Inferior parietal cortex (tissue), 1 donor: ENCODE measurements at regions not wholly inside any gene's neighbourhood (a gene's known extent, or its start where the extent isn't known, plus 50 kb on each side); places are given as distances from the start of the nearest gene placed in this dataset.

Source experiments
- DNase-seq: peaks from one replicate; pipeline ENCODE4 v3.0.0-alpha.2; 2016; ENCODE audit errors: extremely low spot score

GRCh38 chr5:2038321-2039179 is 155.8 kb upstream of the IRX4 start:
- peak; percentile 34 for DNase-seq

DNA sequence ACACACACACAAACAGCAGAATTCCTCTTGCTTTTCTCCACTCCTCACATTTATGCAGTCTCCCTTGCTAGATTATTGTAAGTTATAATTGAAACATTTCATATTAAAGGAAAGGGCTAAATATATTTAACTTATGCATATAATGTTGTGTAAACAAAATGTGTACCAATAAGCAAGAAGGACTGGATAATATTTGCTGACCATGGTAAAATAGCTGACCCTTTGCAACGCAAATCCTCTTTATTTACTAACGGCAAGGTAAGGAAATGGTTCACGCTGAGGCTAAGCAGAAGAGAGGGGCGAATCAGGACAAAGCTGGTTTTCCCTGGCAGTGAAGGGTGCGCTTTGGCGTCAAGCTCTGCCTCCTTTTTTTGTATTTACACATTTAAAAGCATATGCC is 154.2 kb upstream of the IRX4 start:
- no peak for DNase-seq

- no peak for DNase-seq
These were observed 149.7 kb upstream of the IRX4 start for GRCh38 chr5:2032432-2032831.

GRCh38 chr5:2031581-2031980 is 148.9 kb upstream of the IRX4 start:
- no peak for DNase-seq

GRCh38 chr5:2030131-2030530 is 147.4 kb upstream of the IRX4 start:
- no peak for DNase-seq

- no peak for DNase-seq
These were observed 146.5 kb upstream of the IRX4 start for GRCh38 chr5:2029206-2029605.

DNA sequence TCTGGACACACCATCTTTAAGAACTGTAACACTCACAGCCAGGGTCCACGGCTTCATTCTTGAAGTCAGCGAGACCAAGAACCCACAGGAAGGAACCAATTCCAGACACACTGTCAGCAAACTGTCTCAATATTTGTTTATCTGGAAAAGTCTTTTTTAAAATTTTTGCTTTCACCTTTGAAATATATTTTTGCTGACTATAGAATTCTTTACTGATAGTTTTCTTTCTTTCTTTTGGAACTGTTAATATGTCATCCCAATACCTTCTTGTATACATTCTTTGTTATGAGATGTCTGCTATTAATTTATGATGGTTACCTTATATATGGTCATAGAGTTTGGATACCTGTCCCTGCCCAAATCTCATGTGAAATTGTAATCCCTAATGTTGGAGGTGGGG is 145.1 kb upstream of the IRX4 start:
- no peak for DNase-seq

DNA sequence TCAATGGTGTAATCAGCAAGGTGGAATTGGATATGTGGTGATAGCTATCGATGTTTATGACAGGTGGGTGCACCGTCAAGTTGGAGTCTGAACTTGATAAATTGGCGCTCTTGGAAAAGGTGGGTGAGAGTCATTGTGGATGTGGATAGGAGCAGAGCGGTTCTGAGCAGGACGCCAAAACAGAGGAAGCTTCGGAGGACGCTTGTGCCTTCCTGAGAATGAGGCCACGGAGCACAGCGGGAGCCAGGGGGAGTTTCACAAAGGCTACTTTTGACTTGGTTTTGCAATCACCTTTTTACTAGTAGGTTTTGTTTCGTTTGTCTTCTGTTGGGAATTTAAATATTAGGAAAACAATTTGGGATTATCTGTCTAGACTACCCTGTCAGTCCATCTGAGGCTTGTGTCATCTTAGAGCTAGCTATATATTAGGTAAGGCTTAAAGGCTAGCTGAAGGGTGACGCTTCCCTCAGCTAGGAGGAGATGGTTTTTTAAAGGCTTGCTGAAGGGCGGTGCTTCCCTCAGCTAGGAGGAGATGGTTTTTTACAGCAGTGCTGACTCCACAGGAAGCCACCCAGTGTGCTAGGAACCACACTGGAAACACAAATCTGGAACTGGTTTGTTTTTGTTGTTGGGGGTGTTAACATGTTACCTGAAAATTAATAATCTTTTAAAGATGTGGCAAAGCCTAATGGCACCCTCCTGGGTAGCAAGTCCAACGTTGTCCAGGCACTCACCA is 142.4 kb upstream of the IRX4 start:
- DNase-seq, result no peak

DNA sequence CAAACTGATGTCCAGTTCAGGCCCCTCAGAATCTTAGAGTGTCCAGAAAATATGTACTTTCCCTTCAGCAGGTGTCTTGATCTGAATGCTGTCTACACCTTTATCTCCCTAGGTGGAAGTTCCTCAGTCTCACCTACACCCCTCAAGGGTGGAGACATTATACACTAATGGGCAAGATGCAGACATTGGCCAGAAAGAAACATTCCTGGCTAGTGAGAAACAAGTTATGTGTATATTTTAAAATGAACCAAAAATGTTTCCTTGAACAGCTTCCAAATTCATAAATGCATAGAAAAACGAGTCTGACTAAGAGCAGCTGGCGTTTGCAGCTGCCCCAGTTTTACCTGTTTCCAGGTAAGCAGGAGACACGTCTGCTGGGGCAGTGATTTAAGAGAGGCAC is 140.5 kb upstream of the IRX4 start:
- no peak for DNase-seq

DNA sequence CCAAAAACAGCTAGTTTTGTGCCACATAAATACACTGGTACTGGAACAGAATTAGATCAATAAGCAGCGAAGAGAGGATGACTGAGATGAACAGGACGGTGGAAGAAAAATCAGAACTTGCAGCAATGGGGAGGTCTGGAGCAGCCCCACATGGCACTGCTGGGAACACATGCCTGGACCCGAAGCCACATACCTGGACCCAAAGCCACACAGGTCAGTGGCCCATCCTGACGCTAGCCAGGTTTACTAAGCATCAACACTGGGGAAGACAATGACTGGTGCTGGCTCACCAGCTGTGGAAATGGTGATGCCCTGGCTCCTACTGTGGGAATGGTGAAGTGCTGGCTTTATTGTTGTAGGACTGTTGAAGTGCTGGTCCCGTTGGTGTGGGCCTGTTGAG is 139.7 kb upstream of the IRX4 start:
- DNase-seq, result no peak

DNA sequence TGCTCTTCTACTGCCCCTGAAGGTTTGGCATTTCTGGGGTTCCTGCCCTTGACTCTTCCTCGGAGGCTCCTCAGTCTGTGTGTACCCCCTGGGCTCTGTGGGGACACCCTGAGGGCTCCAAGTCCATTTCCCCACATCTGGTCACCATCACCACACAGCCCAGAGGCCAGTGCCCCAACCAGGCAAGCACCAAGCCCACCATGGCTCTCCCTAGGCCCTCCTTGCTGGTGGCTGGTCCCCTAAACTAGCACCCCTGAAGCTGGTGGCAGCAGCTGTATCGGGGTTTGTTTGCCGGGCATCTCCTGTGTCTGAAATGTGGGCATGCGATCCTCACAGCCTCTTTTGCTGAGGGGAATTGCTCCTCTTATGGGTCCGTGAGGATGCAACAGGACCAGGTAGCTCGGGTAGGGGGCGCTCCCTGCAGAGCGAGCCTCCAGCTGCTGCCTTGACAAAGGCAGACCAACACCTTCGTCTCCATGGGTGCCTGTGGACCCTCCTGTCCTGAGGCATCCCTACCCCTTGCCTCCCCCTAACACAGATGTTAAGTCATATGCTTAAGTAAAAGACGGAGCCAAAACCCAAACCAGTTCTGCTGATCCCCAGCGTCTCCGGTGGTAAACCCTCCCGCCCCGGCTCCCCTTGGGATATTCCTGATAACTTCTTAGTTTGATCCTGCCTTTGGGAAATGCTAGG is 138.9 kb upstream of the IRX4 start:
- DNase-seq, result no peak

DNA sequence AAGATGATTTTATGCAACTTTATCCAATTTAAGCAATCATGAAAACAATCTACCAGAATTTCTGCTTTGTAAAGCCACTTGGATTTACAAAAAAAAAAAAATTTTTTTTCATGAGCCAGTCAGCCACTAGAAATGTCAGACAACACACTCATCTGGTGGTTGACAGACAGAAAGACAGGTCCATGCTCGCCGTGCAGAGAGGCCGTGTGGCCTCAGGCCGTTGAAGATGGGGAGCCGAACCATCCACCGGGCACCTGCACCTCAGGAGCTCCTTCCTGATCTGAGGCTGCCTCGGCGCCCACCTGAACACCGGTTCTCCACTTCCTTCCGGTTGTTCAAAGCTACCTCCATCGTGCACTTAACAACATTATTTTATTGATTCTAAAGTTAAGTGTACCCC is 138.0 kb upstream of the IRX4 start:
- DNase-seq, result no peak

GRCh38 chr5:2019716-2020115 is 137.0 kb upstream of the IRX4 start:
- DNase-seq, result no peak

- no peak for DNase-seq
These were observed 135.6 kb upstream of the IRX4 start for GRCh38 chr5:2018390-2018724.

DNA sequence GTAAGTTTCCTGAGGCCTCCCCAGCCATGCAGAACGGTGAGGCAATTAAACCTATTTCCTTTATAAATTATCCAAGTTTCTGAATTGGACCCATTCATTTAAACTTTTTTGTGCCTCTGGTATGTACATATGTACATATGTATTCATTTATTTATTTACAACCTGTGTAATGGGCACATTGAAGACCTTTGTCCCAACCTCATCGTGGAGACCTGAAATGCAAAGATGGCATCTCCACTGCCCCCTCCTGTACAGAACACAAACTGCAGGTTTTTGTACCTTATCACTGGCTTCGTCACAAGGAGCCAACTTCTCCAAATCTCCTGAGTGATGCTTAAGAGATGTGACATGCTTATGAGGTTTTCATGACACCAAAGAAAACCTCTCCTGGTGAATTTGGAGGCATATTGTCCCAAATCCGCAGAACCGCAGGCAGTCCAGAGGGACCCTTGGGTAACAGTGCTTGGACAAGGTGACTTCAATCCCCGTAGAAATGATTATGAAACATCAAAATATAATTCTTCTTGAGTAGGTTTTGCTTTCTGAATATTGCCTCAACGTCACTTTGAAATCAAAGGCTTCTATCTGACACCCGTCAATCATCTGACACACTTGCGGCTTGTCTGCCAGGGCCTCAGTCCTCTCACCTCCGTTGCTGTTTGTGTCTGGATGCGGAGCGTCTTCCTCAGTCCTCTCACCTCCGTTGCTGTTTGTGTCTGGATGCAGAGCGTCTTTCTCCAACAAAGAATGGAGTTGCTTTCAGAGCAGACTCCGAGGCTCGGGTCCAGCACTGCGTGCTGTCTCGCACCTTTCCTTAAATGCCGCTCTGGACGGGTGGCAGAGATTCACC is 135.0 kb upstream of the IRX4 start:
- DNase-seq, result no peak

- DNase-seq, result no peak
These were observed 133.2 kb upstream of the IRX4 start for GRCh38 chr5:2015961-2016360.

DNA sequence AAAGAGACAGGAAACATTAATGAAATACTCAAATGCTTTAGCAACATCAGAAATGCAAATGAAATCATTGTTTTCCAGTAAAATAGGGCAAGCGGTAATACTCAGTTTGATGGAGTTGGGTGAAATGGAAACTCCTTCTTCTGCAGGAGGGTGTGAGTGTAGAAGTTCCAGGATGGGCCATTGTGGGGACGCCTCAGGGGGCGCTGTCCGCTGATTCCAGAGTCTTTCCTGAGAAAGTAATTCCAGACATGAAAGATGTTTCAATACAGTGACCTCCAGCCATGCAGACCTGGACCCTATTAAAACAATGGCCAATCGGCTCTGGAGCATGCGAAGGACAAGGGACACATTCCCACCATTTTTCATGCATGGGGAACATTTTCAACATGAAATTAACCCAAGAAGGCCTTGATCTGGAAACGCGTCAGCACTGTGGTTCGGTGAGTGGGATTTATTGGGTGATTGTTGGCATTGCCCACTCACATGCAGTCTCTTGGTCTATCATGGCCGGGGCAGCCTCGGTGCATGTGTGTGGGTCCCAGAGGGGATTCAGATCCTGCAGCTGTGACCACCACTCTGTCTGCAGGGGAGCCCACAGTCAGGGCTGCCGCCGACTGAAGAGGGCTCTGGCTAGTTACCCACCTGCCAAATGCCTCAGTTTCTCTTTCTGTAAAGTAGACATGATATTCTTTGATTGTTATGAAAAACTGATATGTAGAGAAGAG is 132.6 kb upstream of the IRX4 start:
- DNase-seq, result no peak

DNA sequence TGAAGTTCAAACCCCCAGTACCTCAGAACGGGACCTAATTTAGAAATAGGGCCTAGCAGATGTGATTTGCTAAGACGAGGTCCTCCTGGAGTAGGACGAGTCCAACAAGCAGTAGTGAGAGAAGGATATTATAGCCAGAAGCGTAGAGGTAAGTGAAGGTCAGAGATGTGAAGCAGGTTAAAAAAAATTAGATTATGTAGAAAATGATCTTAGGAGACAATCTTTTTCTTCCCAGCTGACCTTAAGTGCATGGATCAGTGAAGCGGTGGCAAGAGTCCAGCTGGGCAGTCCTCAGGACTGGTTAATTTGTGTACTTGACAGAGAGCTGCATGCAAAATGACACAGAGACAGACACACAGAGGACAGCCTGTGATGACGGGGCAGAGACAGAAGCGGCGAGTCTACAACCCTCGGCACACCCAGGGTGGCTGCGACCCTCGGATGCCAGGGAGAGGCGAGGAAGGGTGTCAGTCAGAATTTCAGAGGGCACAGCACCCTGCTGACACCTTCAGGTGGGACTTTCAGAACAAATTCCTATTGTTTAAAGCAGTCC is 131.4 kb upstream of the IRX4 start:
- DNase-seq, result no peak

GRCh38 chr5:2013301-2014057 is 130.8 kb upstream of the IRX4 start:
- DNase-seq, result no peak

DNA sequence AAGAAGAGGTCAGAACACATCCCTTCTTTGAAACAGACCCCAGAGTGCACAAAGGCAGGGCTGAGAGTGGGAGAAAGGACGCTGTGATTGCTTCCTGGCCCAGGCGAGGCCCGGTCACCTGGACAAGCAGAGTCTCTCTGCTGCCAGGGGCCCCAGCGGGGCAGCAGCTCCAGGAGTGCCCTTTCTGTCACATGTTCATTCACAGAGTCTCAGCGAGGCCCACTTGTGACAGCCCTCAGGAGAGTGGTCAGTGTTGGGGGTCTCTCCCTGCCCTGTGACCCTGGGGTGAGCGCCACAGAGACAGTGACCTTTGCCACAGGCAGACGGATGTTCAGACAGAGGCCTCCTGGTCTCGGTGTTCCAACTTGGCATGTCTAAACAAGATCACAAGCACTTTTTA is 130.2 kb upstream of the IRX4 start:
- DNase-seq, result no peak
